OCI-M2 (cell line): ENCODE measurements at regions not wholly inside any gene's neighbourhood (a gene's known extent, or its start where the extent isn't known, plus 50 kb on each side); places are given as distances from the start of the nearest gene placed in this dataset.
"Not testable (repeated sequence)": the region's sequence is repeated elsewhere in the genome, so short reads cannot be mapped to it uniquely, and the experiment has no call there.

Source experiments
- DNase-seq: peaks from one replicate; lab custom pipeline; 2025; ENCODE audit not compliant: unreplicated experiment; lab: John Stamatoyannopoulos, UW

- not testable (repeated sequence) for DNase-seq
Observed at GRCh38 chr1:146654763-146655162, 283.4 kb upstream of the NBPF12 start.

DNA sequence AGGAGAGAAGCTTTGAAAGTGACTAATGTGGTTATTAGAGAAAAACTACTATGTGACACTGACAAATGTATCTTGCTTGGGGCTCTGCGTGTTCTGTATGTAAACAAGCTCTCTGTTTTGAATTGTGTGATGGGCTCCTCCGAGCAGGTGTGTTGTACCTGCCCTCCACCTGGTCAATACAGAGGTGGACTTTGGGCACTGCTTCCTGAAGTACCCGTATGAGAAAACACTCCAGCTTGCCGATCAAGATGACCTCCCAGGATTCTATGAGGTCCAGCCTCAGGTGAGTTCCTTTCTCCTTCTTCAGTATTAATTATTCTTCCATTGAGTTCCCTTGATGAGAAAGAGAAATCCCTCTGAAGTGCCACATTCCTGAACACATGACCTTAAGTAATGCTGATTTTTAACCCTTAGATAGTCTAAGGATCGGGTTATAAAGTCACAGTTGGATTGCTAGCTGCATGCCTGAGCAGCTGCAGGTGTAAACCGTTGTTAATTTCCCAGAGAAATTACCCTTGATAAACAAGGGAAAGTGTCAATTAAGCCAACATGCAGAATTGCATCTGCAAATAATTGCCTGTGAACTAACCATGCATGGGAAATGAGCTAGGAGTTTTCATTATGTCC is 292.0 kb upstream of the NBPF12 start:
- not testable (repeated sequence) for DNase-seq

DNA sequence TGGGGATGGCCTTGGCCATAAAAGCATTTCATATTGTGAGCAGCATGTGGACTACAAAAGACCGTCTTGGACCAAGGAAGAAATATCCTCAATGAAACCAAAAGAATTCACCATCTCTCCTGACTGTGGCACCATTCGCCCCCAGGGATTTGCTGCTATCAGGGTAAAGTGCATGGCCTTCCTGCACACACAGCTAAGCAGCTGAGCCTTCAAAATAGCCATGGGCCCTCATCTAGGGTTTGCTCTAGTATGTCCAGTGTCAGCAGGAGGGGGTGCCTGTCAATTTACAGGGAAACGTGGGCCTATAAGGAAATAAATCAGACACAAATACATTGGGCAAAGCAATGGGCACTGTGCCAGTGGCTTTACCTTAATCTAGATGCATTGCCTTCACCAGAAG is 296.6 kb upstream of the NBPF12 start:
- not testable (repeated sequence) for DNase-seq

- not testable (repeated sequence) for DNase-seq
Observed at GRCh38 chr1:146640671-146641070, 297.5 kb upstream of the NBPF12 start.

DNA sequence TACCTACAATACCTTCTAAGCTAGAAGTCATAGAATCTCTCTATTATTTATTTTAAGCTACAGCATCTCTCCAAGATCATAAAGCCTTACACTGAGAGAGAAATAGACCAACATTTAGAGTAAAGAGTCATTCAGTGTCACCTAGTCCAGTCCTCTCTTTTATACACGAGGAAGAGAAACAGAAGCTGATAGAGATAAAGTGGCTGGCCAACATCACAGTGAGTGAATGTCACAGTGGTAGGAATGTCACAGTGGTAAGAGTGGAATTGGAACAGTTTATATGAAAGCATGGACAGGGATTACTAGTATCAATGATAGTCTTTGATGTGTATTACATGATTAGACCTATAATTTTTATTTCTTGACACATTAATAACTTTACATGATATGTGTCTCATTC is 307.8 kb upstream of the NBPF12 start:
- not testable (repeated sequence) for DNase-seq

GRCh38 chr1:146618582-146618981 is 319.5 kb upstream of the NBPF12 start:
- not testable (repeated sequence) for DNase-seq

DNA sequence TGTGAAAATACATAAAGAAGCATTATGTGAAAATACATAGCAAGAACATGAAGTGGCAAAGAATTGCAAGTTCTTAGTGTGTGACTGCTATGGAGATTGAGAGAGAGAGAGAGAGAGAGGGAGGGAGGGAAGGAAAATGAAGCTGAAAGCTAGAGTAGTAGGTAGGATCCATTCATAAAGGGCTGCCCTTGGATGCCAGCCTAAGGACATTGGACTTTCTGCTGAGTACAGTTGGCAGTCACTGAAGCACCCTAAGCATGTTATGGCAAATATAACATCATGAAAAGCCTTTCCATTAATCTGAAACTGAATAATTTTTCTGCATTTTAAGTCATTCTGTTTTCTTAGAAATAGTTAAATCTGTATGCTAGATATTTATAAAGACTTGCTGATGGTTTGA is 333.4 kb upstream of the NBPF12 start:
- not testable (repeated sequence) for DNase-seq

- DNase-seq = not testable (repeated sequence)
Observed at GRCh38 chr1:146600720-146601307, 337.3 kb upstream of the NBPF12 start.

DNA sequence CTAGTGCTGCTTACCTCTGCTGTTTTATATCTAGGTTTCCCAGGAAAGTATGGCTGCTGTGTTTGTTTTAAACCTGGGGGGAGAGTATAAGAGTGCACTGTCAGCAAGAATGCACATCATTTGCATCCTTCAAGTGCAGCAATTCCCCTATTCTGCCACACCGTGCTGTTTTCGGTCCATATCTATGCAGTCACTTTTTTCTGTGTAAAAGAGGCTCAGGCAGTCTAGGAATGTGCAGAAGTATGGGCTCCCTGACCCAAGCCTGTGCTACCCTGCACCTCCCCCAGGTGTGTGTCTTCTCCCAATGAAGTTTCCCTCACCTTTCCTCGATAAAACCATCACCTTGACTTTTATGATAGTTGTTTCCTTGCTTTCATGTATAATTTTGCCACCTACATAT is 338.2 kb upstream of the NBPF12 start:
- not testable (repeated sequence) for DNase-seq

GRCh38 chr1:146581229-146581628 is 352.4 kb upstream of the NOTCH2NLA start:
- not testable (repeated sequence) for DNase-seq

DNA sequence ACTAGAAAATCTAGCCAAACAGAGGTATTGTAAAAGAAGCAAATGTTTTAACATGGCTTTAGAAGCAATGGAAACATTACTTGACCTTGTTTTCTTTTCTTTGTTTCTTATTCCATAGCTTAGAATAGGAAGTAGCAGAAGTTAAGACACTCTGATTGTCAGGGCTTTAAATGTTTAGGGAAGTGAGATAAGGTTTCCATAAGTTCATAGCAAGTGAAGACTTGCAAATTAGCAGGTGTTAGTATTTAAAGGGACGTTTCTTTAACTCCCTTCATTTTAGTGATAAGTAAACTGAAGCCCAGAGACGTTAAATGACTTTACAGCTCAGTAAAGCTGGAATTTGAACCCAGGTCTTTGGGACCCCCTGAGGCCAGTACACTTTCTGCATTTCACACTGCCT is 338.7 kb upstream of the NOTCH2NLA start:
- DNase-seq = not testable (repeated sequence)

DNA sequence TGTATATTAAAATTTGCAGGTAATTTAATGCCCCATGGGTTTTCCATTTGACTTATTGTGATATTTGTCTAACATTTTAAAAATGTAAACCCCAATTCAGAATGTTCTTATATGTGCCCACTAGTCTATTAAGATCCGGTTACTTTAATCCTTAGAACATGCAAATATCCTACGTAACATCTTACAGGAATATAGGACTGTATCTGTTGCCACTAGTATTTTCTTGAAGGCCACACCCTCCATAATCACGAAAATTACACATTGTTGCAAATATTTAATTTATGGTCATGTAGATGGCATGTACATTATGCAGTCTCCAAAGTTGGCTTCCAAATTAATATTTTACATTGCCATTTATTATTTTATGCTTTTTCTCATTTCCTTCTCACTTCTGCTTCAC is 329.2 kb upstream of the NOTCH2NLA start:
- DNase-seq = not testable (repeated sequence)

GRCh38 chr1:146556405-146556804 is 327.6 kb upstream of the NOTCH2NLA start:
- DNase-seq = not testable (repeated sequence)

GRCh38 chr1:146552414-146552813 is 323.6 kb upstream of the NOTCH2NLA start:
- not testable (repeated sequence) for DNase-seq

DNA sequence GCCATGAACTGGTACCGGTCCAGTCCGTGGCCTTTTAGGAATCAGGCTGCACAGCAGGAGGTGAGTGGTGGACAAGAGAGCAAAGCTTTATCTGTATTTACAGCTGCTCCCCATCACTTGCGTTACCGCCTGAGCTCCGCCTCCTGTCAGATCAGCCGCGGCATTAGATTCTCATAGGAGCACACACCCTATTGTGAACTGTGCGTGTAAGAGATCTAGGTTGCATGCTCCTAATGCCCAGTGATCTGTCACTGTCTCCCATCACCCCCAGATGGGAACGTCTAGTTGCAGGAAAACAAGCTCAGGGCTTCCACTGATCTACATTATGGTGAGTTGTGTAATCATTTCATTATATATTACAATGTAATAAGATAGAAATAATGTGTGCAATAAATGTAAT is 319.9 kb upstream of the NOTCH2NLA start:
- DNase-seq = not testable (repeated sequence)

DNA sequence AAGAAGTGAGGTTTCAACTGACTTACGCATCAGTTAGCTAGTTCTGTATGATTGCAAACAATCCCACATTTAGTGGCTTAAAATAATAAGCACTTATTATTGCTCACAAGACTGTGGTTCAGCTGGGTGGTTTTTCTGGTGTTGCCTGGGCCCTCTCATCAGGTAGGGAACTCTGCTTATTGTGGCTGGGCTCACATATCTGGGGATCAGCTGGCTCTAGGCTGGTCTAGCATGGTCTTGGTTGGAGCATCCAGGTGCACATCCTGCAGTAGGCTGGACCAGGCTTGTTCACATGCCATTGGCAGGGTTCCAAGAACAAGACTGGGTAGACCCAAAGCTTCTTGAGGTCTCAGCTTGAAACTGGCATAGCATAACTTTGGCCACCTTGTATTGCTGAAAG is 317.4 kb upstream of the NOTCH2NLA start:
- not testable (repeated sequence) for DNase-seq

GRCh38 chr1:146537775-146538373 is 309.1 kb upstream of the NOTCH2NLA start:
- DNase-seq = not testable (repeated sequence)

- not testable (repeated sequence) for DNase-seq
Observed at GRCh38 chr1:146536028-146536427, 307.2 kb upstream of the NOTCH2NLA start.

DNA sequence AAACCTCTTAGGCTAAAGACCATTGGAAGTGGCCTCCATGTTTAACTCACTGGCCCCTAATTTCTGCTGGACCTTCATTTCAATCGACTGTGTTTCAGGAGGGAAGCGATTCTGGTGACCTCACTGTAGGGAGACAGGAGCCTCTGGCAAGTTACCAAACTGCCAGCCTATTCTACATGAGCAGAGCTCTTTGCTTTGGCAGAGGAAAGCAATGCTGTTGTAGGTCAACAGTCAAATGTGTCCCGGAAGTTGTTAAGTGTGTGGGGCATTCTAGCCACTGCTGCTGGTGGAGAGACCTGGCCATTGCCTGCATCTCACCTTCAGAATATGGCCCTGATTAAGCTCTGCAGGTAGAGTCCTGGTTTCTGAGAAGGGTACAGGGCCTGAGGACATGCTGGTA is 306.8 kb upstream of the NOTCH2NLA start:
- DNase-seq = not testable (repeated sequence)

DNA sequence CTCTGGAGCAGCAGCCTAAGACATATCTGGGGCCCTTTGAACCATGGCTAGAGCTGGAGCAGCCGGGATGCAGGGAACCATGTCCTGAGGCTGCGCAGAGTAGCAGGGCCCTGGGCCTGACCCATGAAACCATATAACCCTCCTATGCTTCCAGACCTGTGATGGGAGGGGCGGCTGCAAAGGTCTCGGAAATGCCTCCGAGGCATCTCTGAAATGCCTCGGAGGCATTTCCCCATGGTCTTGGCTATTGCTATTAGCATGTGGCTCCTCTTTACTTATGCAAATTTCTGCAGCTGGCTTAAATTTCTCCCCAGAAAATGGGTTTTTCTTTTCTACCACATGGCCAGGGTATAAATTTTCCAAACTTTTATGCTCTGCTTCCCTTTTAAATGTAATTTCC is 302.1 kb upstream of the NOTCH2NLA start:
- DNase-seq = not testable (repeated sequence)

DNA sequence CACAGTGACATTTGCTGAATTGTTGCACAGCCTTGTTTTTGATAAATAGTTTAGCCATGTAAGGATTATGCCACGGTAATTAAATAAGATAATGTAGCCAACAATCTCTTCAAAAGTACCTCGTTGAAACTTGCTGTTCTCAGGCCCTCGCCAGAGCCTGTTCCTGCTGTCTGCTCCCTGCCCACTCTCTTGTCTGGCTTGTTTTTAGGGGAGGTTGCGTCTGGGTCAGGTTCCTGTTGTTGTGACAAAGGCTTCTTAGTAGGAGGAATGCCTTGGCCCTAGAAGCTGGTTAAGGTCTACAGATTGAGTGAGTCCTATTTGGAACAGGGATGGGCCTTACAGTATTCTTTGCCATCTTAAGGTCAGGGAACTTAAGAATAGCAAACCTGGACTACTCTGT is 294.0 kb upstream of the NOTCH2NLA start:
- DNase-seq = not testable (repeated sequence)

DNA sequence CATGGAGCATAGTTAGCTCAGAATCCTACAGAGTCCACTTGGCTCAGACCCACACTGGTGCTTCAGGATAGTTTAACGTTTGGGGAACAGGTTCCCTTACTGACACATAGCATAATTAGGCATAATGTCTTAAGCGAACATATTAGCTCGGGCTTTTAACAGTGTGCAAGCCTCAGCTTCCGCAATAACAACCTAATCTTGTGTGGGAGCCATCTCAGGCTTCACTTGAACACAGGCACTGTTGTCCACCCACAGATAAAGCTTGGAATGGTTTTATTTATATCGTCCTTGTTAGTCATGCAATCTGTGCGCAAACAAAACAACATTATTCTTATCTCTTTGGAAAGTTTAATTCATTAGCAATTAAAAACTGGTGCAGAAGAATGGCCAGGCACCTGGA is 293.5 kb upstream of the NOTCH2NLA start:
- DNase-seq = not testable (repeated sequence)
